ENCODE measurements at regions not wholly inside any gene's neighbourhood (a gene's known extent, or its start where the extent isn't known, plus 50 kb on each side); places are given as distances from the start of the nearest gene placed in this dataset.

- TF ChIP-seq CTCF (IDR thresholded peaks at IDR 0.05; ENCODE audit: low read depth, low read length) (no peak), POLR2A (IDR thresholded peaks at IDR 0.05; ENCODE audit: extremely low read depth, insufficient read length) (no peak), MAX (IDR thresholded peaks at IDR 0.05; ENCODE audit: low read depth, low read length) (no peak)
Measured at GRCh38 chr12:71329956-71330355, 109.6 kb upstream of the LGR5 start.

Measured in NB4 (cell line).